ENCODE measurements at regions not wholly inside any gene's neighbourhood (a gene's known extent, or its start where the extent isn't known, plus 50 kb on each side); places are given as distances from the start of the nearest gene placed in this dataset.

- H3K36me3 Mint-ChIP-seq (ENCODE audit: low read depth), result no peaks in the 10 kb centered on the region
- no peaks in the 10 kb centered on the region for H3K4me1 Mint-ChIP-seq (ENCODE audit: low read depth)
- DNase-seq, result no peak
- H3K4me3 Mint-ChIP-seq, result no peak overlapping the region
- H3K9me3 Mint-ChIP-seq, result peaks cover 3% of the 10 kb centered on the region
- H3K27me3 Mint-ChIP-seq (ENCODE audit: low read depth), result no peaks in the 10 kb centered on the region
- intact Hi-C loops (cut with micrococcal nuclease), result no loop called here
- H3K27ac Mint-ChIP-seq, result no peak overlapping the region
- CTCF ChIA-PET, result no interaction called here
These were observed 460.7 kb upstream of the DCC start for GRCh38 chr18:51879329-51879728.

DNA sequence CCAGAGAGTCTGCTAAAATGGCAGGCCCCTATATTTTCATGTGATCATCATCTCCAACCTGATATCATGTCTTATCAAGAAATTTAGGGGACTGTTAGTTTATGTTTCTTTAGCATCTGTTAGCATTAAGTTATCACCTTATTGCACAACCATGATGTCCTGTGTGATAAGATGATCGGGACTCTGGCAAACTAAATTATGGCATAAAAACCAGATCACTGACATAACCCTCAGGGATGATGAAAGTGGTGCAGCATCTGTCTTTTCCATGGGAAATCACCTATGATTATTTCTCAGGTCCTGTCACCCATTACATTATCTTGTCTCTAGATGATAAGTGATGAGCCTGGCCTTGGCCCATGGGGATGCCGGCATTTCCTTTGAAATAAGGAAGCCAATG is 458.6 kb upstream of the DCC start:
- peaks cover 5% of the 10 kb centered on the region for H3K9me3 Mint-ChIP-seq

DNA sequence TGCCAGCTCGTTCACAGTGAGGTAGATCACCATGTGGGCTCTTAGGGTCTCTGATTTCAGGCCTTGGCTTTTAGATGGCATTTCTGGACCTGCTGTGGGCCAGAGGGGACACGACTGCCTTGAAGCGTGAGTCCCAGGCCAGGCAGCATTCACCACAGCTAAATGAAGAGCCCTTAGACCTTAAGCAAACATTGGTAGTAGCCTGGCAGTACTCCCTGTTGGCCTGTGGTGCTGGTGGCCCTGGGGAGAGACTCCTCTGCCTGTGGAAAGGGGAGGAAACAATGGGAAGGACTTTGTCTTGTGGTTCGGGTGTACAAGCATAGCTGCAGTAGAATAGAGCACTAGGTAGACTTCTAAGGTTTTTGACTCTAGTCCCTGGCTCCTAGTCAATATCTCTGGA is 456.0 kb upstream of the DCC start:
- H3K36me3 Mint-ChIP-seq (ENCODE audit: low read depth), result no peaks in the 10 kb centered on the region
- H3K27ac Mint-ChIP-seq, result no peak overlapping the region
- DNase-seq, result no peak
- H3K27me3 Mint-ChIP-seq (ENCODE audit: low read depth), result no peaks in the 10 kb centered on the region
- CTCF ChIA-PET, result no interaction called here
- H3K4me3 Mint-ChIP-seq, result no peak overlapping the region
- intact Hi-C loops (cut with micrococcal nuclease), result no loop called here
- H3K9me3 Mint-ChIP-seq, result peaks cover 4% of the 10 kb centered on the region
- H3K4me1 Mint-ChIP-seq (ENCODE audit: low read depth), result no peaks in the 10 kb centered on the region

More for the DNA sequence above, 458.6 kb upstream of the DCC start:
- no peak for DNase-seq
- CTCF ChIA-PET, result no interaction called here
- Mint-ChIP-seq H3K36me3 (ENCODE audit: low read depth) (no peaks in the 10 kb centered on the region), H3K4me1 (ENCODE audit: low read depth) (no peaks in the 10 kb centered on the region), H3K27me3 (ENCODE audit: low read depth) (no peaks in the 10 kb centered on the region), H3K27ac (no peak overlapping the region), H3K4me3 (no peak overlapping the region)
- intact Hi-C loops (cut with micrococcal nuclease), result no loop called here

DNA sequence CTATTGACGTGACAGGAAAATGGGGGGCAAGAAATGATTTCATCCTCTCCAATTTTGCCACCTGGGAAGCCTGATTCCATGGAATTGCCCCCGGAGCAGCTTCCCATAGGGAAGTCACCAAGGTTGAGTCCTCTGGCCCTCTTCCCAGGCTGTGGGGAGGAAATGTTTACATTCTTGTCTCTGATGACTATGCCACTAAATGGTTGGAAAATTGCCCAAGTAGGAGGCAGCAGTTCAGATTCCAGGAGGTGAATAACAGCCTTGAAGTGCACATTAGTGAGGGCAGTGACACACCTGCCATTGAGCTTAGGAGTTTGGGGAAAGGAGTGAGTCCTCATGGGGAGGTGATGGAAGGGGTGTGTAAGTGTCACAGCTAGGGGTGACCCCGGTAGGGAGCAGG is 449.2 kb upstream of the DCC start:
- Mint-ChIP-seq H3K36me3 (ENCODE audit: low read depth) (no peaks in the 10 kb centered on the region), H3K4me3 (no peak overlapping the region), H3K27me3 (ENCODE audit: low read depth) (peaks cover 3% of the 10 kb centered on the region), H3K27ac (no peak overlapping the region), H3K4me1 (ENCODE audit: low read depth) (no peaks in the 10 kb centered on the region), H3K9me3 (peaks cover 3% of the 10 kb centered on the region)
- DNase-seq, result no peak
- intact Hi-C loops (cut with micrococcal nuclease), result no loop called here
- CTCF ChIA-PET, result no interaction called here

DNA sequence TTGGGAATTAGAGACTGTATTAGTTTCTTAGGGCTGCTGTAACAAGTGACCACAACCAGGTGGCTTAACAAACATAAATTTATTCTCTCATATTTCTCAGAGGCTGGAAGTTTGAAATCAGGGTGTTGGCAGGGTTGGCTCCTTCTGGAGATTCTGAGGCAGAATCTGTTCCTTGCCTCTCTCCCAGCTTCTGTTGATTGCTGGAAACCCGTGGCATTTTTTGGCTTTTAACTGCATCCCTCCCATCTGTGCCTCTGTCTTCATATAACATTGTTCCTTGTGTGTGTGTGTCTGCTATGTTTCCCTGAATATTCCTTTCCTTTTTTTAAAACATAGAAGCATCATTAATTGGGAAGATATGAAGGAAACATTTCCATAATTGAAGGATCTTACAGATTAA is 448.1 kb upstream of the DCC start:
- Mint-ChIP-seq H3K9me3 (peaks cover 3% of the 10 kb centered on the region), H3K27me3 (ENCODE audit: low read depth) (peaks cover 3% of the 10 kb centered on the region), H3K36me3 (ENCODE audit: low read depth) (no peaks in the 10 kb centered on the region), H3K27ac (no peak overlapping the region), H3K4me1 (ENCODE audit: low read depth) (no peaks in the 10 kb centered on the region), H3K4me3 (no peak overlapping the region)
- CTCF ChIA-PET, result no interaction called here
- DNase-seq, result no peak
- intact Hi-C loops (cut with micrococcal nuclease), result no loop called here

DNA sequence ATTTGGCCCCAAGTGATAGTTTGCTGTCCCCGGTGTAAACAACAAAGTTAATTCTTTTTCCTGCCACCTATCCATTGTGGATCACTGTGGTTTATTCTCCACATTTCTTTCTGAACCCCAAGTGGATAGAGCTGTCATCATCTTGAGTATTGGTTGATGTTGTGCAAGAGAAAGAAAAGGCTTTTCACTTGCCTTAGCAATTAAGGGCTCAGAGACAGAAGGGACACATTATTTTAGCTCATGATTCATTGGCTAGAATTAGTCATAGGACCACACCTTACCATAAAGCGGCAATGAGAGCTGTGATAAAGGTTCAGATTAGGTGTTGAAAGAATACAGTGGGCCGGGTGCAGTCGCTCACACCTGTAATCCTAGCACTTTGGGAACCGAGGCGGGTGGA is 442.1 kb upstream of the DCC start:
- intact Hi-C loops (cut with micrococcal nuclease), result no loop called here
- DNase-seq, result no peak
- CTCF ChIA-PET, result no interaction called here
- Mint-ChIP-seq H3K4me3 (no peak overlapping the region), H3K27ac (no peak overlapping the region), H3K36me3 (ENCODE audit: low read depth) (no peaks in the 10 kb centered on the region), H3K9me3 (peaks cover 2% of the 10 kb centered on the region), H3K27me3 (ENCODE audit: low read depth) (peaks cover 3% of the 10 kb centered on the region), H3K4me1 (ENCODE audit: low read depth) (no peaks in the 10 kb centered on the region)

GRCh38 chr18:51907687-51908597 is 432.1 kb upstream of the DCC start:
- intact Hi-C loops (cut with micrococcal nuclease), result no loop called here
- Mint-ChIP-seq H3K4me1 (ENCODE audit: low read depth) (no peaks in the 10 kb centered on the region), H3K4me3 (no peak overlapping the region), H3K27ac (no peak overlapping the region), H3K9me3 (no peaks in the 10 kb centered on the region), H3K27me3 (ENCODE audit: low read depth) (no peaks in the 10 kb centered on the region), H3K36me3 (ENCODE audit: low read depth) (no peaks in the 10 kb centered on the region)
- no peak for DNase-seq
- CTCF ChIA-PET, result no interaction called here

DNA sequence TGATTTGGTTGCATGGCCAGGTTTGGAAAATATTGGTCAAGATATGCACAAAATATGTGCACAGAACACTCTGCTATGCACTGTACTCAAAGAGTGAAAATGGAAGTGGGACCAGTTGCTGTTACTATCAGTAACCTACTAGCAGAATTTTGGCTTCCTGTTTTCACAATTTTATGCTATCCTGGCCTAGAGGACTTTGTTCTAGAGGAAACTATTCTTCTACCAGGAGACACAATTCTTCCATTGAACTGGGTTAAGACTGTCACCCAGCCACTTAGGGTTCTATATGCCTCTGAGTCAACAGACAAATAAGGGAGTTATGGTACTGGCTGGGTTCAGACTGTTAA is 431.4 kb upstream of the DCC start:
- CTCF ChIA-PET, result no interaction called here
- Mint-ChIP-seq H3K27me3 (ENCODE audit: low read depth) (no peaks in the 10 kb centered on the region), H3K36me3 (ENCODE audit: low read depth) (no peaks in the 10 kb centered on the region), H3K4me1 (ENCODE audit: low read depth) (no peaks in the 10 kb centered on the region), H3K27ac (no peak overlapping the region), H3K9me3 (no peaks in the 10 kb centered on the region), H3K4me3 (no peak overlapping the region)
- intact Hi-C loops (cut with micrococcal nuclease), result no loop called here
- DNase-seq, result no peak

DNA sequence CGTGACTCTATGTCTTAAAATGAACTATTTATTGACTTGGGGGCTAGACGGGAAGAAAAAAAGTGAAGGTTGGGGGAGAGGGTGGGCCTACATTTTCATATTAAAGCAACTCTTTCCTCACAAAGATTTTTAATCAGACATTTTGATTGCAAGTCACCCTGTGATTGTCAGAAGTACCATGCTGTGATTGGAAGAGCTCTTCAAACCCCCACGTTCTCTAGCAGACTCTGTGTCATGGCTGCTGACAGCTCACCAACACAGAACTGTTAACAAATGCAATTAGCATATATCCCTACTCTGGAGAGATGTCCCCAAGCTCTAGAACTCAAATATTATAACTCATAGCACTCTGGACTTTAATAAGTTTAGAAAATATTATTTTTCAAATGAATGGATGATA is 428.4 kb upstream of the DCC start:
- intact Hi-C loops (cut with micrococcal nuclease), result no loop called here
- Mint-ChIP-seq H3K9me3 (no peaks in the 10 kb centered on the region), H3K4me3 (no peak overlapping the region)

DNA sequence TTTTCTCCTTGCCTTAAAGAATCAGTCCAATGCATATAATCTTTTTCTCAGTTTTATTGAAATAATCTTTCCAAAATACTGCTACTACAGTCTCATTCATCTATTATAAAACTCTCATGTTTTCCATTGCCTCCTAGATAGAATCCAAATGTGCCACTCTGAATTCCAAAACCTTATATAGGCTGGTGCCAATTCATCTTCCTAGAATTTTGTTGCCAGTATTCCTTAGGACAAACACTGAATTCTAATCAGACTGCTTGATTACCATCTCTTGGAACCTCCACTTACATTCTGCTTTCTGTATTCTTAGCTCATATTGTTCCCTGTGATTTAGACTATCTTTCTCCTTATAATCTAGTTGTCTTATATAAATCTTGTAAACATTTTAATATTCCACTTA is 427.6 kb upstream of the DCC start:
- H3K4me1 Mint-ChIP-seq (ENCODE audit: low read depth), result no peaks in the 10 kb centered on the region
- CTCF ChIA-PET, result no interaction called here
- H3K27me3 Mint-ChIP-seq (ENCODE audit: low read depth), result no peaks in the 10 kb centered on the region
- no peak overlapping the region for H3K4me3 Mint-ChIP-seq
- H3K27ac Mint-ChIP-seq, result no peak overlapping the region
- no peak for DNase-seq
- no peaks in the 10 kb centered on the region for H3K9me3 Mint-ChIP-seq
- intact Hi-C loops (cut with micrococcal nuclease), result no loop called here
- H3K36me3 Mint-ChIP-seq (ENCODE audit: low read depth), result no peaks in the 10 kb centered on the region

More for the DNA sequence above, 428.4 kb upstream of the DCC start:
- CTCF ChIA-PET, result no interaction called here
- Mint-ChIP-seq H3K27me3 (ENCODE audit: low read depth) (no peaks in the 10 kb centered on the region), H3K36me3 (ENCODE audit: low read depth) (no peaks in the 10 kb centered on the region), H3K27ac (no peak overlapping the region), H3K4me1 (ENCODE audit: low read depth) (no peaks in the 10 kb centered on the region)
- DNase-seq, result no peak

DNA sequence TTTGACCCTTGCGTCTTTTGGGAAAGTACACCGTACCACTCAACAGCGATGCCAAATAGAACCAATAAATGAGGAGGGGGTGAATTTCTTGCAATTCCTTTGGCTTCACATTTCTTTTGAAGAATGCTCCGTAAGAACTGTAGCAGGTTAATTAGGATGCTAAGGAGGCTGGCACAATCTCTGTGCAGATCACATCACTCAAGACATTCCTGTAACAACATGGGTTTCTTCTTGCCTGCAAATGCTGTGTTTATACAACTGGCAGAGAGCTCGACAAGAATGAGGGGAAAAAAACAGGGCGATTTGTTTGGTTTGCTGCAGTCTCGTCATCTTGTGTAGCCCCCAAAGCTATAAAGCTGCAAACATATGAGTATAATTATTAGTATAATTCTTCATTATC is 424.8 kb upstream of the DCC start:
- CTCF ChIA-PET, result interaction anchor here (0.8 kb wide), 1 partner anchor 303 kb away, joined by 3 read pairs; no protein-coding TSS in a partner anchor
- Mint-ChIP-seq H3K4me1 (ENCODE audit: low read depth) (no peaks in the 10 kb centered on the region), H3K36me3 (ENCODE audit: low read depth) (no peaks in the 10 kb centered on the region), H3K9me3 (no peaks in the 10 kb centered on the region), H3K4me3 (no peak overlapping the region), H3K27ac (no peak overlapping the region), H3K27me3 (ENCODE audit: low read depth) (no peaks in the 10 kb centered on the region)
- intact Hi-C loops (cut with micrococcal nuclease), result no loop called here
- DNase-seq, result no peak

DNA sequence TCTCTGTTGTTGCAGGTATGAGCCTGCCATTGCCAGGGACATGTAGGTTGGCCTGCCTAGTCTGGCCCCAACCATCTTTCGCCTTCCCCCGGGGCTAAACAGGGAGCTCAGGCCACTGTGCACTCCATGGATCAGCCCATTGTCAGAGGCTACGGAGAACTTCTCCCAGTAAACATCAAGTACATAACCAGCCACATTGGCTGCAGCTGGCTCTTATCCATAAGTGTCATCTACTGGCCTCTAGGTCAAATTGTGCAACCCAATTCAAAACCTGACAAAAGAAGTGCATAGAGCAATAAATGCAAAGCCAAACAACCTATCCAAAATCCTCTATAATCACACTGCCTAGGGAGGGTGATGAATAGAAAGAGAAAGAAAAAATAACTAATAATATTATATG is 418.1 kb upstream of the DCC start:
- intact Hi-C loops (cut with micrococcal nuclease), result no loop called here
- Mint-ChIP-seq H3K36me3 (ENCODE audit: low read depth) (no peaks in the 10 kb centered on the region), H3K27ac (no peak overlapping the region), H3K9me3 (peaks cover 5% of the 10 kb centered on the region), H3K4me3 (no peak overlapping the region), H3K27me3 (ENCODE audit: low read depth) (no peaks in the 10 kb centered on the region), H3K4me1 (ENCODE audit: low read depth) (no peaks in the 10 kb centered on the region)
- no peak for DNase-seq
- CTCF ChIA-PET, result no interaction called here

DNA sequence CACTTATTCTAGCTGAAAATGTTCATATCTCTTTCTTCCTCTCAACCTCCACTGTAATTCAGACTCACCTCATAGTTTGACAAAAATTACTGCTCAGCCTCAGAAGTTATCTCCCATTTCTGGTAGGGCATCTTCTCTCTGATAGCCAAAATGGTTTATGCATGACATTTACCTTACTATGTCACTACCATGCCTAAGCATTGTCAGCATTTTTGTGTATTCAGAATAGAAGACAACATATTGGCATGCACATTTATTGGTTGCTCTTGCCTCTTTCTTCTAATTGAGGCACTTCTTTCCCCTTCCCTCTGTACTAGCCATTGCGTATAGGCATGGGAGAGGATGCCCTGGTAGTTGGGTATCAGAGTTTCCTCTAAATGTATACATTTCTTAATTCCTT is 406.1 kb upstream of the DCC start:
- CTCF ChIA-PET, result no interaction called here
- DNase-seq, result no peak
- Mint-ChIP-seq H3K4me3 (no peak overlapping the region), H3K36me3 (ENCODE audit: low read depth) (no peaks in the 10 kb centered on the region), H3K27ac (no peak overlapping the region), H3K27me3 (ENCODE audit: low read depth) (no peaks in the 10 kb centered on the region), H3K9me3 (peaks cover 10% of the 10 kb centered on the region), H3K4me1 (ENCODE audit: low read depth) (no peaks in the 10 kb centered on the region)
- intact Hi-C loops (cut with micrococcal nuclease), result no loop called here
